B cell (primary cell): ENCODE measurements at regions not wholly inside any gene's neighbourhood (a gene's known extent, or its start where the extent isn't known, plus 50 kb on each side); places are given as distances from the start of the nearest gene placed in this dataset.

ENCODE experiments used
- ATAC-seq: fragments of 200-7000 bp; cut with Tn5 transposase; one replicate; pipeline ENCODE4 v1.10.0; 2021; ENCODE audit warnings: low read depth, mild to moderate bottlenecking, moderate number of reproducible peaks, moderate library complexity
- CTCF ChIA-PET: fragments of 350-600 bp; sonication (Branson Sonifier 250); formaldehyde crosslinking; loops from one replicate; lab custom pipeline; 2021; ENCODE audit warnings: antibody characterized with exemption, inconsistent platforms; lab: Charles Lee
- POLR2A ChIA-PET: fragments of 350-600 bp; sonication (Branson Sonifier 250); formaldehyde crosslinking; loops from one replicate; lab custom pipeline; 2021; ENCODE audit warnings: antibody characterized with exemption; lab: Charles Lee
- DNase-seq: peaks from one replicate; pipeline ENCODE4 v3.0.0; 2013
- H2AFZ ChIP-seq: 2 replicates; pipeline ENCODE4 v1.6.1; 2012; ENCODE audit warnings: mild to moderate bottlenecking, low read depth, low read length; ENCODE audit not compliant: insufficient read depth, poor library complexity, severe bottlenecking
- H3K27ac ChIP-seq, 2 donors: 1 replicate in 1 of 2; 2 replicates in 1 of 2; pipeline ENCODE4 v1.5.1; 2012 to 2013; ENCODE audit warnings: low read length in 2 of 2, mild to moderate bottlenecking in 2 of 2, moderate library complexity in 1 of 2
- H3K27me3 ChIP-seq, 4 experiments: fragments of 200-600 bp in 1 of 4; sonication (generic) in 1 of 4; replicated peaks in 1 of 4; 1 replicate in 2 of 4; 2 replicates in 2 of 4; pipeline versions ENCODE4 v1.6.1 to v1.7.0; 2013 to 2016; ENCODE audit warnings: low read length in 3 of 4, mild to moderate bottlenecking in 2 of 4, mixed read lengths in 1 of 4, moderate library complexity in 1 of 4; ENCODE audit not compliant: insufficient read depth in 4 of 4, control insufficient read depth in 3 of 4; ENCODE audit errors: control extremely low read depth in 1 of 4
- H3K36me3 ChIP-seq, 2 experiments: replicated peaks in 1 of 2; 1 replicate in 1 of 2; 2 replicates in 1 of 2; pipeline versions ENCODE4 v1.6.1 to v1.7.1; 2013; ENCODE audit warnings: low read length in 1 of 2; ENCODE audit not compliant: insufficient read depth in 2 of 2, control insufficient read depth in 1 of 2; ENCODE audit errors: control extremely low read depth in 1 of 2, extremely low read depth in 1 of 2
- H3K4me1 ChIP-seq, 2 donors: fragments of 200-600 bp in 1 of 2; sonication (generic) in 1 of 2; 1 replicate in 1 of 2; 2 replicates in 1 of 2; pipeline versions ENCODE4 v1.5.1 to v1.6.1; 2013 to 2017; ENCODE audit warnings: low read length in 2 of 2; ENCODE audit not compliant: control insufficient read depth in 2 of 2, insufficient read depth in 2 of 2
- H3K4me2 ChIP-seq: replicated peaks from 2 replicates; pipeline ENCODE3; 2012; ENCODE audit warnings: mild to moderate bottlenecking, low read depth, low read length; ENCODE audit not compliant: poor library complexity, severe bottlenecking
- H3K4me3 ChIP-seq, 5 experiments: fragments of 200-600 bp in 1 of 5; sonication (generic) in 1 of 5; 1 replicate in 3 of 5; 2 replicates in 2 of 5; pipeline versions ENCODE4 v1.5.1 to v1.7.0; 2011 to 2016; ENCODE audit warnings: low read length in 4 of 5, mild to moderate bottlenecking in 4 of 5, low read depth in 2 of 5, control low read depth in 1 of 5, moderate library complexity in 1 of 5; ENCODE audit not compliant: insufficient read depth in 1 of 5; ENCODE audit errors: control extremely low read depth in 1 of 5, extremely low read depth in 1 of 5
- H3K79me2 ChIP-seq: fragments of 200-600 bp; sonication (generic); one replicate; pipeline ENCODE4 v1.6.0; 2016; ENCODE audit warnings: low read length; ENCODE audit not compliant: control insufficient read depth, insufficient read depth
- H3K9ac ChIP-seq: fragments of 200-600 bp; sonication (generic); 2 replicates; pipeline ENCODE4 v1.6.1; 2017; ENCODE audit warnings: mild to moderate bottlenecking, low read length, moderate library complexity
- H3K9me3 ChIP-seq, 3 donors: one replicate each; pipeline versions ENCODE4 v1.6.1 to v1.7.1; 2013; ENCODE audit warnings: low read length in 2 of 3; ENCODE audit not compliant: control insufficient read depth in 2 of 3, insufficient read depth in 1 of 3; ENCODE audit errors: control extremely low read depth in 1 of 3
- H4K20me1 ChIP-seq: 2 replicates; pipeline ENCODE4 v1.6.0; 2012; ENCODE audit warnings: mild to moderate bottlenecking, low read length; ENCODE audit not compliant: insufficient read depth, control insufficient read depth, poor library complexity, severe bottlenecking
- H3K27ac Mint-ChIP-seq: one replicate; pipeline ENCODE4 v1.8.0; 2021; ENCODE audit warnings: mixed read lengths
- H3K27me3 Mint-ChIP-seq: one replicate; pipeline ENCODE4 v1.8.0; 2021; ENCODE audit warnings: mixed read lengths
- H3K4me1 Mint-ChIP-seq: one replicate; pipeline ENCODE4 v1.8.0; 2021; ENCODE audit warnings: mixed read lengths
- H3K4me3 Mint-ChIP-seq: one replicate; pipeline ENCODE4 v1.8.0; 2021; ENCODE audit warnings: mixed read lengths
- H3K9me3 Mint-ChIP-seq: one replicate; pipeline ENCODE4 v1.8.0; 2022; ENCODE audit warnings: mixed read lengths; ENCODE audit not compliant: insufficient read depth
- EZH2 ChIP-seq: IDR thresholded peaks from 2 replicates; pipeline ENCODE4 v1.6.1; 2012; ENCODE audit warnings: borderline replicate concordance, low read depth, mild to moderate bottlenecking, moderate library complexity, low read length; ENCODE audit not compliant: insufficient read depth, poor library complexity, severe bottlenecking
- whole genome bisulfite sequencing: methylation state at CpG from one replicate; pipeline ENCODE4 v1.1.5; 2013; ENCODE audit warnings: missing lambda C conversion rate; ENCODE audit not compliant: insufficient coverage; 5-methylcytosine and 5-hydroxymethylcytosine counted together
- intact Hi-C: fragments of 100-400 bp; cut with micrococcal nuclease; formaldehyde crosslinking; loops from one replicate; pipeline ENCODE4 v1.10.0; 2022
- TF ChIP-seq, protein P1 (sequence below): fragments of 200-600 bp; IDR thresholded peaks from one replicate; pipeline ENCODE4 v1.8.0; 2022; ENCODE audit warnings: antibody characterized with exemption, mild to moderate bottlenecking

DNA sequence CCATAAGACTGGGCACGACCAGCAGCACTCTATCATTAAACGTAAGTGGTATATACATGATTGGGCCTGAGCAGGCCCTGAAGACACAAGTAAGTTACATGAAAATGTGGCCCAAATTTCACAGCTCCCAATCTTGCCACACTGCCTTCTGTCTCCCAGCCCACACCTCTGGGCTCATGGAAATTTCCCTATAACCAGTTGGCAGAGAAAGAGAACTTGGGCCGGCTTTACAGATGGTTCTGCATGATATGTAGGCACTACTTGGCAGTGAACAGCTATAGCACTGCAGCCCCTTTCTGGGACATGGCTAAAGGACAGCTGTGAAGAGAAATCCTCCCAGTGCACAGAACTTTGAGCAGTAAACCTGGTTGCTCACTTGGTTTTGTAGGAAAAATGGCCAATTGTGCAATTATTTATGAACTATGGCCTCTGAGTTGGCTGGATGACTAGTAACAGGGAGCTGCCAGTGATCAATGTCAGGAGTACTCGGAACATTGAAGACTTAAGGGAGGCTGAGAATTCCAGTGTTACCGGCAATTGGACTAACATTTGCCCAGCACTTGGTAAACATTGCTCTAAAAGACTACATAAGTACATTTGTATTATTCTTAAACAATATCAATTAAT is 1006.6 kb upstream of the LRRN3 start:
- Histone ChIP-seq H3K36me3 (no peaks in the 10 kb centered on the region), H3K4me2 (no peak overlapping the region), H3K4me3 (no peak overlapping the region), H4K20me1 (no peaks in the 10 kb centered on the region), H2AFZ (no peak overlapping the region), H3K4me1 (no peaks in the 10 kb centered on the region), H3K27me3 (no peaks in the 10 kb centered on the region), H3K9ac (no peak overlapping the region), H3K27ac (no peak overlapping the region), H3K9me3 (no peaks in the 10 kb centered on the region), H3K79me2 (no peaks in the 10 kb centered on the region)
- POLR2A ChIA-PET: no interaction called here
- H3K9me3 Mint-ChIP-seq: no peaks in the 10 kb centered on the region
- ATAC-seq (no peak), DNase-seq (no peak)
- CTCF ChIA-PET: interaction anchor here (0.6 kb wide), 1 partner anchor 1125 kb away, joined by 4 read pairs; no protein-coding TSS in a partner anchor
- no peak overlapping the region for H3K27ac Mint-ChIP-seq
- H3K4me1 Mint-ChIP-seq: no peaks in the 10 kb centered on the region
- H3K4me3 Mint-ChIP-seq: no peak overlapping the region
- no peaks in the 10 kb centered on the region for H3K27me3 Mint-ChIP-seq
- TF ChIP-seq EZH2: no peak
- TF ChIP-seq, protein P1, sequence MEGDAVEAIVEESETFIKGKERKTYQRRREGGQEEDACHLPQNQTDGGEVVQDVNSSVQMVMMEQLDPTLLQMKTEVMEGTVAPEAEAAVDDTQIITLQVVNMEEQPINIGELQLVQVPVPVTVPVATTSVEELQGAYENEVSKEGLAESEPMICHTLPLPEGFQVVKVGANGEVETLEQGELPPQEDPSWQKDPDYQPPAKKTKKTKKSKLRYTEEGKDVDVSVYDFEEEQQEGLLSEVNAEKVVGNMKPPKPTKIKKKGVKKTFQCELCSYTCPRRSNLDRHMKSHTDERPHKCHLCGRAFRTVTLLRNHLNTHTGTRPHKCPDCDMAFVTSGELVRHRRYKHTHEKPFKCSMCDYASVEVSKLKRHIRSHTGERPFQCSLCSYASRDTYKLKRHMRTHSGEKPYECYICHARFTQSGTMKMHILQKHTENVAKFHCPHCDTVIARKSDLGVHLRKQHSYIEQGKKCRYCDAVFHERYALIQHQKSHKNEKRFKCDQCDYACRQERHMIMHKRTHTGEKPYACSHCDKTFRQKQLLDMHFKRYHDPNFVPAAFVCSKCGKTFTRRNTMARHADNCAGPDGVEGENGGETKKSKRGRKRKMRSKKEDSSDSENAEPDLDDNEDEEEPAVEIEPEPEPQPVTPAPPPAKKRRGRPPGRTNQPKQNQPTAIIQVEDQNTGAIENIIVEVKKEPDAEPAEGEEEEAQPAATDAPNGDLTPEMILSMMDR: no peak
- intact Hi-C loops: no loop called here
- WGBS: 86% methylated on average over 2 of the region's 5 CpGs

DNA sequence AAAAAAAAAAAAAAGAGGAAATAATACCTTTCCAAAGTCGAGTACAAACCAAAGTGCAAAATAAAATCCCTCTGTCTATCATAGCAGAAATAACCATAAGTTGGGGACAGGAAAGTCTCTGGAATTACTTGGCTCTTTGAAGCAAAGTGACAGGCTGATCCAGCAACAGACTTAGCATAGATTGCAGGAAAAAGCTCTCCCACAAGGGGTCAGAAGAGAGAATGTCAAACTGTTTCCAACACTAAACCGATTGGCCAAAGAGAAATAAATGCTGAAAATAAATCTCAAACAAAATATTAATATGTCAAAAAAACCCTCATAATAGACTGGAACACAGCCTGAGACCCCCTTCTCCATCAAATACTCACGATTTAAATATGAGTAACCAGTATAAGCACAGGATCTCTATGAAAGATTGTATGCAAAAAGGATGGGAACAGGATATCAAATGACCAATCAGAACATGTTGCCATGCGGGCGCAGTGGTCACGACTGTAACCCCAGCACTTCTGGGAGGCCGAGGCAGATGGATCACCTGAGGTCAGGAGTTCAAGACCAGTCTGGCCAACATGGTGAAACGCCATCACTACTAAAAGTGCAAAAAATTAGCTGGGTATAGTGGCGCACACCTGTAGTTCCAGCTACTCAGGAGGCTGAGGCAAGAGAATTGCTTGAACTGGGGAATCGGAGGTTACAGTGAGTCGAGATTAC is 1000.7 kb upstream of the LRRN3 start:
- WGBS: 86% methylated on average over 6 of the region's 11 CpGs

More for the DNA sequence above, 1000.7 kb upstream of the LRRN3 start:
- ChIA-PET POLR2A (no interaction called here), CTCF (interaction anchor here (0.7 to 1.6 kb wide), 2 partner anchors 1008 to 1395 kb away, joined by 3 to 8 read pairs; no protein-coding TSS in a partner anchor)
- Histone ChIP-seq H4K20me1 (no peaks in the 10 kb centered on the region), H3K9ac (no peak overlapping the region), H3K9me3 (no peaks in the 10 kb centered on the region), H3K27me3 (no peaks in the 10 kb centered on the region), H3K79me2 (no peaks in the 10 kb centered on the region), H3K4me2 (no peak overlapping the region), H3K27ac (no peak overlapping the region), H3K4me3 (no peak overlapping the region), H3K36me3 (no peaks in the 10 kb centered on the region), H3K4me1 (no peaks in the 10 kb centered on the region), H2AFZ (no peak overlapping the region)
- no peak for DNase-seq
- H3K4me1 Mint-ChIP-seq: no peaks in the 10 kb centered on the region
- intact Hi-C loops: no loop called here
- no peak overlapping the region for H3K4me3 Mint-ChIP-seq
- H3K27me3 Mint-ChIP-seq: no peaks in the 10 kb centered on the region
- no peak for ATAC-seq
- H3K9me3 Mint-ChIP-seq: no peaks in the 10 kb centered on the region
- TF ChIP-seq, protein P1: no peak
- no peak for TF ChIP-seq EZH2
- H3K27ac Mint-ChIP-seq: no peak overlapping the region
